ENCODE measurements at regions not wholly inside any gene's neighbourhood (a gene's known extent, or its start where the extent isn't known, plus 50 kb on each side); places are given as distances from the start of the nearest gene placed in this dataset.

- Histone ChIP-seq H3K36me3 (ENCODE audit: control insufficient read depth, insufficient read depth, low read length) (no peaks in the 10 kb centered on the region), H3K27me3 (ENCODE audit: control insufficient read depth, insufficient read depth, low read length) (no peaks in the 10 kb centered on the region), H3K4me3 (ENCODE audit: low read depth, low read length) (no peak overlapping the region)
- ChIA-PET POLR2A (no interaction called here), CTCF (interaction anchor here (1.1 to 1.3 kb wide), 2 partner anchors 10 to 256 kb away, joined by 3 to 6 read pairs; no protein-coding TSS in a partner anchor)
- no peak for DNase-seq (ENCODE audit: low read depth)
- TF ChIP-seq CTCF (IDR thresholded peaks at IDR 0.05; ENCODE audit: insufficient read depth, low read depth, low read length) = no peak
Measured at GRCh38 chr12:132409495-132410295, 80.3 kb upstream of the FBRSL1 start.

- no peaks in the 10 kb centered on the region for H3K36me3 ChIP-seq (ENCODE audit: control insufficient read depth, insufficient read depth, low read length)
- no peak overlapping the region for H3K4me3 ChIP-seq (ENCODE audit: low read depth, low read length)
- CTCF ChIA-PET = interaction anchor here (1.3 kb wide), 1 partner anchor 255 kb away, joined by 6 read pairs; no protein-coding TSS in a partner anchor
- DNase-seq (ENCODE audit: low read depth) = no peak
- H3K27me3 ChIP-seq (ENCODE audit: control insufficient read depth, insufficient read depth, low read length) = no peaks in the 10 kb centered on the region
- TF ChIP-seq CTCF (IDR thresholded peaks at IDR 0.05; ENCODE audit: insufficient read depth, low read depth, low read length) = no peak
- POLR2A ChIA-PET = no interaction called here
Measured at GRCh38 chr12:132408626-132409494, 79.5 kb upstream of the GALNT9 start.

GRCh38 chr12:132407992-132408391, 78.6 kb upstream of the GALNT9 start:
- Histone ChIP-seq H3K36me3 (ENCODE audit: control insufficient read depth, insufficient read depth, low read length) (no peaks in the 10 kb centered on the region), H3K4me3 (ENCODE audit: low read depth, low read length) (no peak overlapping the region), H3K27me3 (ENCODE audit: control insufficient read depth, insufficient read depth, low read length) (no peaks in the 10 kb centered on the region)
- TF ChIP-seq CTCF (IDR thresholded peaks at IDR 0.05; ENCODE audit: insufficient read depth, low read depth, low read length) = no peak
- CTCF ChIA-PET = interaction anchor here (0.8 to 1.0 kb wide), 2 partner anchors 117 to 253 kb away, joined by 3 read pairs; no protein-coding TSS in a partner anchor
- DNase-seq (ENCODE audit: low read depth) = no peak
- POLR2A ChIA-PET = no interaction called here

- no peak overlapping the region for H3K4me3 ChIP-seq (ENCODE audit: low read depth, low read length)
- no peaks in the 10 kb centered on the region for H3K36me3 ChIP-seq (ENCODE audit: control insufficient read depth, insufficient read depth, low read length)
- no peak for TF ChIP-seq CTCF (IDR thresholded peaks at IDR 0.05; ENCODE audit: insufficient read depth, low read depth, low read length)
- DNase-seq (ENCODE audit: low read depth) = no peak
- POLR2A ChIA-PET = no interaction called here
- CTCF ChIA-PET = interaction anchor here (0.8 to 1.0 kb wide), 2 partner anchors 117 to 252 kb away, joined by 3 read pairs; no protein-coding TSS in a partner anchor
- no peaks in the 10 kb centered on the region for H3K27me3 ChIP-seq (ENCODE audit: control insufficient read depth, insufficient read depth, low read length)
Measured at GRCh38 chr12:132407451-132407961, 78.1 kb upstream of the GALNT9 start.
